ENCODE measurements at regions not wholly inside any gene's neighbourhood (a gene's known extent, or its start where the extent isn't known, plus 50 kb on each side); places are given as distances from the start of the nearest gene placed in this dataset.

GRCh38 chr5:57939335-57939734, 456.7 kb upstream of the ACTBL2 start:
- TF ChIP-seq, protein P1, sequence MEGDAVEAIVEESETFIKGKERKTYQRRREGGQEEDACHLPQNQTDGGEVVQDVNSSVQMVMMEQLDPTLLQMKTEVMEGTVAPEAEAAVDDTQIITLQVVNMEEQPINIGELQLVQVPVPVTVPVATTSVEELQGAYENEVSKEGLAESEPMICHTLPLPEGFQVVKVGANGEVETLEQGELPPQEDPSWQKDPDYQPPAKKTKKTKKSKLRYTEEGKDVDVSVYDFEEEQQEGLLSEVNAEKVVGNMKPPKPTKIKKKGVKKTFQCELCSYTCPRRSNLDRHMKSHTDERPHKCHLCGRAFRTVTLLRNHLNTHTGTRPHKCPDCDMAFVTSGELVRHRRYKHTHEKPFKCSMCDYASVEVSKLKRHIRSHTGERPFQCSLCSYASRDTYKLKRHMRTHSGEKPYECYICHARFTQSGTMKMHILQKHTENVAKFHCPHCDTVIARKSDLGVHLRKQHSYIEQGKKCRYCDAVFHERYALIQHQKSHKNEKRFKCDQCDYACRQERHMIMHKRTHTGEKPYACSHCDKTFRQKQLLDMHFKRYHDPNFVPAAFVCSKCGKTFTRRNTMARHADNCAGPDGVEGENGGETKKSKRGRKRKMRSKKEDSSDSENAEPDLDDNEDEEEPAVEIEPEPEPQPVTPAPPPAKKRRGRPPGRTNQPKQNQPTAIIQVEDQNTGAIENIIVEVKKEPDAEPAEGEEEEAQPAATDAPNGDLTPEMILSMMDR (conservative IDR thresholded peaks at IDR 0.05; ENCODE audit: low read depth, low read length): no peak
- TF ChIP-seq EZH2 (IDR thresholded peaks at IDR 0.05; ENCODE audit: low read length, unreplicated experiment): no peak

All from PC-3 (cell line).